CD14-positive monocyte (primary cell): ENCODE measurements at regions not wholly inside any gene's neighbourhood (a gene's known extent, or its start where the extent isn't known, plus 50 kb on each side); places are given as distances from the start of the nearest gene placed in this dataset.

ENCODE experiments used
- DNase-seq, 3 donors: peaks; one replicate each; pipeline ENCODE4 v3.0.0-alpha.2; 2011 to 2022
- H2AFZ ChIP-seq: 2 replicates; pipeline ENCODE4 v1.6.0; 2012; ENCODE audit warnings: mild to moderate bottlenecking, low read depth, low read length, inconsistent platforms; ENCODE audit not compliant: insufficient read depth, poor library complexity, severe bottlenecking
- H3K27ac ChIP-seq, 2 donors: 1 replicate in 1 of 2; 2 replicates in 1 of 2; pipeline ENCODE4 v1.5.1; 2012 to 2013; ENCODE audit warnings: low read length in 2 of 2, control low read depth in 1 of 2, inconsistent platforms in 1 of 2, low read depth in 1 of 2, mild to moderate bottlenecking in 1 of 2
- H3K27me3 ChIP-seq, 2 donors: one replicate each; pipeline versions ENCODE4 v1.6.0 to v1.6.1; 2011 to 2013; ENCODE audit warnings: low read length in 2 of 2; ENCODE audit not compliant: control insufficient read depth in 2 of 2, insufficient read depth in 2 of 2
- H3K36me3 ChIP-seq, 2 donors: replicated peaks in 1 of 2; 1 replicate in 1 of 2; 2 replicates in 1 of 2; pipeline versions ENCODE4 v1.5.1 to v1.6.1; 2012 to 2013; ENCODE audit warnings: low read length in 2 of 2, control low read depth in 1 of 2, inconsistent platforms in 1 of 2, mild to moderate bottlenecking in 1 of 2; ENCODE audit not compliant: insufficient read depth in 2 of 2, control insufficient read depth in 1 of 2
- H3K4me1 ChIP-seq, 2 donors: 1 replicate in 1 of 2; 2 replicates in 1 of 2; pipeline versions ENCODE4 v1.5.1 to v1.6.1; 2012 to 2013; ENCODE audit warnings: low read length in 2 of 2, control low read depth in 1 of 2, inconsistent platforms in 1 of 2, mild to moderate bottlenecking in 1 of 2, moderate library complexity in 1 of 2; ENCODE audit not compliant: insufficient read depth in 2 of 2, control insufficient read depth in 1 of 2
- H3K4me2 ChIP-seq: replicated peaks from 2 replicates; pipeline ENCODE3; 2012; ENCODE audit warnings: low read length, moderate library complexity, mild to moderate bottlenecking; ENCODE audit not compliant: poor library complexity, severe bottlenecking; ENCODE audit errors: extremely low read depth
- H3K4me3 ChIP-seq, 3 experiments: fragments of 200-600 bp in 1 of 3; sonication (generic) in 1 of 3; replicated peaks in 1 of 3; 1 replicate in 2 of 3; 2 replicates in 1 of 3; pipeline ENCODE4 v1.5.1; 2011 to 2013; ENCODE audit warnings: low read length in 3 of 3, mild to moderate bottlenecking in 3 of 3, control low read depth in 2 of 3, low read depth in 2 of 3, inconsistent platforms in 1 of 3, moderate library complexity in 1 of 3
- H3K79me2 ChIP-seq: 2 replicates; pipeline ENCODE4 v1.6.0; 2012; ENCODE audit warnings: mild to moderate bottlenecking, control low read depth, inconsistent platforms, low read length, moderate library complexity; ENCODE audit not compliant: insufficient read depth
- H3K9ac ChIP-seq: 2 replicates; pipeline ENCODE4 v1.6.0; 2017; ENCODE audit warnings: low read length, mild to moderate bottlenecking; ENCODE audit not compliant: insufficient read depth, poor library complexity, severe bottlenecking
- H3K9me3 ChIP-seq, 2 donors: replicated peaks in 1 of 2; 1 replicate in 1 of 2; 2 replicates in 1 of 2; pipeline versions ENCODE4 v1.5.1 to v1.6.1; 2012 to 2013; ENCODE audit warnings: low read length in 2 of 2, control low read depth in 1 of 2; ENCODE audit not compliant: control insufficient read depth in 1 of 2, insufficient read depth in 1 of 2
- H4K20me1 ChIP-seq: 2 replicates; pipeline ENCODE4 v1.6.0; 2012; ENCODE audit warnings: mild to moderate bottlenecking, low read length, control low read depth, moderate library complexity; ENCODE audit not compliant: insufficient read depth
- H3K27ac Mint-ChIP-seq, 7 donors: one replicate each; pipeline ENCODE4 v1.8.0; 2020; ENCODE audit warnings: mild to moderate bottlenecking in 7 of 7, mixed read lengths in 7 of 7, moderate library complexity in 6 of 7, inconsistent platforms in 2 of 7
- H3K27me3 Mint-ChIP-seq, 3 donors: one replicate each; pipeline ENCODE4 v1.8.0; 2021 to 2022; ENCODE audit warnings: low read depth in 3 of 3, mild to moderate bottlenecking in 3 of 3, mixed read lengths in 3 of 3, moderate library complexity in 3 of 3, inconsistent platforms in 1 of 3
- H3K36me3 Mint-ChIP-seq, 2 donors: one replicate each; pipeline ENCODE4 v1.8.0; 2020; ENCODE audit warnings: mixed read lengths in 2 of 2, inconsistent platforms in 1 of 2, mild to moderate bottlenecking in 1 of 2
- H3K4me1 Mint-ChIP-seq: one replicate; pipeline ENCODE4 v1.8.0; 2020; ENCODE audit warnings: mild to moderate bottlenecking, mixed read lengths
- H3K4me3 Mint-ChIP-seq, 2 donors: one replicate each; pipeline ENCODE4 v1.8.0; 2020; ENCODE audit warnings: mild to moderate bottlenecking in 2 of 2, mixed read lengths in 2 of 2, moderate library complexity in 1 of 2
- H3K9me3 Mint-ChIP-seq, 7 donors: one replicate each; pipeline ENCODE4 v1.8.0; 2020 to 2022; ENCODE audit warnings: mixed read lengths in 7 of 7, mild to moderate bottlenecking in 6 of 7, moderate library complexity in 6 of 7, inconsistent platforms in 2 of 7
- WGBS: methylation state at CpG from one replicate; pipeline ENCODE4 v1.1.5; 2013; ENCODE audit warnings: missing lambda C conversion rate; ENCODE audit not compliant: insufficient coverage; 5-methylcytosine and 5-hydroxymethylcytosine counted together
- intact Hi-C, 2 donors: fragments of 100-400 bp; cut with micrococcal nuclease; formaldehyde crosslinking; loops; one replicate each; pipeline versions ENCODE4 v1.15.0 to v1.15.1; 2023
- TF ChIP-seq, protein P1 (sequence below): fragments of 200-600 bp; IDR thresholded peaks from one replicate; pipeline ENCODE4 v1.8.0; 2022; ENCODE audit warnings: antibody characterized with exemption, mild to moderate bottlenecking

DNA sequence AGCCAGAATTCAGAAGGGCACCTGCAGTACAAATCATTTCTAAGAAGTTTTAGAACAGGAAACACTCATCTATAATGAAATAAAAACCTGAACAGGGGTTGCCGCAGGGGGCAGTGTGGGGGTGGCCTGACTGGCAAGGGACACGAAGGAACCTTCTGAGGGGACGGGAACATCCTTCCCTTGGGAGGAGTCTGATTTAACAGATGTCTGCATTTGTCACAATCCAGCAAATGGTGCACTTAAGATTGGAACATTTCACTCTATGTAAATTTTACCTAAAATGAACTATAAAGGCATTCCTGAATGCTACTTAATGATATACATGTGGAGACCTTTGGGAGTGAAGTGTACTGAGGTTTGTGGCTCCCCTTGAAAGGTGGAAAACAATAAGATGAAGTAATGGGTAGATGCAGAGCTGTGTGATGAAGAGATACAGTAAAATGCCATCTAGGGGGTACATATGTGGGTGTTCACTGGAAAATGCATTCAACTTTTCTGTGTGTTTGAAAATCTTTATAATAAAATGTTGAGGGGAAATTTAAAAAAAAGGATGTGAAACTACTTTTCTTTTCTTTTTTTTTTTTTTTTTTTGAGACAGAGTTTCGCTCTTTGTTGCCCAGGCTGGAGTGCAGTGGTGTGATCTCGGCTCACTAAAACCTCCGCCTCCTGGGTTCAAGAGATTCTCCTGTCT, 89.5 kb downstream of the SNX5 start:
- TF ChIP-seq, protein P1, sequence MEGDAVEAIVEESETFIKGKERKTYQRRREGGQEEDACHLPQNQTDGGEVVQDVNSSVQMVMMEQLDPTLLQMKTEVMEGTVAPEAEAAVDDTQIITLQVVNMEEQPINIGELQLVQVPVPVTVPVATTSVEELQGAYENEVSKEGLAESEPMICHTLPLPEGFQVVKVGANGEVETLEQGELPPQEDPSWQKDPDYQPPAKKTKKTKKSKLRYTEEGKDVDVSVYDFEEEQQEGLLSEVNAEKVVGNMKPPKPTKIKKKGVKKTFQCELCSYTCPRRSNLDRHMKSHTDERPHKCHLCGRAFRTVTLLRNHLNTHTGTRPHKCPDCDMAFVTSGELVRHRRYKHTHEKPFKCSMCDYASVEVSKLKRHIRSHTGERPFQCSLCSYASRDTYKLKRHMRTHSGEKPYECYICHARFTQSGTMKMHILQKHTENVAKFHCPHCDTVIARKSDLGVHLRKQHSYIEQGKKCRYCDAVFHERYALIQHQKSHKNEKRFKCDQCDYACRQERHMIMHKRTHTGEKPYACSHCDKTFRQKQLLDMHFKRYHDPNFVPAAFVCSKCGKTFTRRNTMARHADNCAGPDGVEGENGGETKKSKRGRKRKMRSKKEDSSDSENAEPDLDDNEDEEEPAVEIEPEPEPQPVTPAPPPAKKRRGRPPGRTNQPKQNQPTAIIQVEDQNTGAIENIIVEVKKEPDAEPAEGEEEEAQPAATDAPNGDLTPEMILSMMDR, result no peak
- no peaks in the 10 kb centered on the region for H4K20me1 ChIP-seq
- H3K4me2 ChIP-seq, result no peak overlapping the region
- no CpG with 5 or more reads among the region's 6 CpGs for WGBS
- no peak overlapping the region for H3K4me3 ChIP-seq
- intact Hi-C loops, result no loop called here
- no peaks in the 10 kb centered on the region for H3K36me3 Mint-ChIP-seq
- no peaks in the 10 kb centered on the region for H3K4me1 ChIP-seq
- H3K9ac ChIP-seq, result no peak overlapping the region
- no peak for DNase-seq
- peaks cover 19% of the 10 kb centered on the region for H3K4me1 Mint-ChIP-seq
- no peaks in the 10 kb centered on the region for H3K9me3 ChIP-seq
- H3K27ac ChIP-seq, result no peak overlapping the region
- peaks cover 0 to 3% (median 0%) of the 10 kb centered on the region in 7 donors for H3K9me3 Mint-ChIP-seq
- H3K36me3 ChIP-seq, result no peaks in the 10 kb centered on the region
- no peaks in the 10 kb centered on the region for H3K27me3 ChIP-seq
- peaks cover 3 to 7% (median 4%) of the 10 kb centered on the region in 3 donors for H3K27me3 Mint-ChIP-seq
- no peaks in the 10 kb centered on the region for H3K79me2 ChIP-seq
- H2AFZ ChIP-seq, result no peak overlapping the region
- peak overlapping the region in 1 of 7 donors; percentile 17 for H3K27ac Mint-ChIP-seq
- no peak overlapping the region for H3K4me3 Mint-ChIP-seq

DNA sequence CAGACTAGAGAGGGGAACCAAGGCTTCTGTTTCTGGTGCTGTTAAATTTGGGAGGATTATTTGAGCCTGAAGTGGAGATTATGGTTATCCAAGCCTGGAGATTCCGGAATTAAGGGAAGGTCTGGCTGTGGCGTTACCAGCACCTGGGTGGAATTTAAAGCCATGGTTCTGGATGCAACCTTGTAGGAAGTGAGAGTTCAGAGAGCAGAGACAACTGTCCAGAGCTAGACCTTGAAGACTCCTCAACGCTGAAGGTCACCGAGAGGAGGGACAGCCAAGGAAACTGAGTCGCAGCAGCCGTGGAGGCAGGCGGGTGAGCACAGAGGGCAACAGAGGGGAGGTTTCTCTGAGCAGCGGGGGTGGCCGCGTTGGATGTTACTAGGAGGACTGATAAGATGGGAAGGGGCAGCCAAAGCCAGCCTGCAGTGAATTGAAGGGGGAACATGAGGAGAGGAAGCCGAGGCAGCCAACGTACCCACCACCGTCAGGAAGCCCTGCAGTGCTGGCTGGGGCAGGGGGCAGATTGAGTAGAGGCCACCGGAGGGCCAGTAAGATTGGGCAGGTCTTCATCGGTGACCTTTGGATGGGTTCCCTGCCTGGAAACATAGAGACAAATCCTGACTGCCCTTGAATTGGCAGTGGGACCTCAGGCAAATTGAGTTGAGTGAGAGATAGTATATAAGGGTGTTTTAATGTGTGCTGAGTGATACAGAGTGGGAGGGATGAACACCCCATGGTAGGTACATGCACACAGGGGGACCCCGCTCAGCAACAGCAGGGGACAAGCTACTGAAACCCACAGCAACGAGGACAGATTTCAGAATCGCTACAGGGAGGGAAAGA, 90.3 kb downstream of the SNX5 start:
- H3K27ac Mint-ChIP-seq, result peak overlapping the region in 1 of 7 donors; percentile 7
- H2AFZ ChIP-seq, result no peak overlapping the region
- H3K9ac ChIP-seq, result no peak overlapping the region
- H3K79me2 ChIP-seq, result no peaks in the 10 kb centered on the region
- H3K9me3 ChIP-seq, result no peaks in the 10 kb centered on the region
- 83% methylated on average over 16 of the region's 18 CpGs for WGBS
- H3K27ac ChIP-seq, result no peak overlapping the region
- no peaks in the 10 kb centered on the region for H3K4me1 ChIP-seq
- intact Hi-C loops, result no loop called here
- no peak overlapping the region for H3K4me3 ChIP-seq
- H3K9me3 Mint-ChIP-seq, result peaks cover 0 to 3% (median 0%) of the 10 kb centered on the region in 7 donors
- H3K4me3 Mint-ChIP-seq, result no peak overlapping the region
- H3K36me3 Mint-ChIP-seq, result no peaks in the 10 kb centered on the region
- no peak overlapping the region for H3K4me2 ChIP-seq
- no peaks in the 10 kb centered on the region for H3K27me3 ChIP-seq
- no peaks in the 10 kb centered on the region for H3K36me3 ChIP-seq
- H3K27me3 Mint-ChIP-seq, result peaks cover 2 to 5% (median 4%) of the 10 kb centered on the region in 3 donors
- TF ChIP-seq, protein P1, result no peak
- no peak for DNase-seq
- no peaks in the 10 kb centered on the region for H4K20me1 ChIP-seq
- H3K4me1 Mint-ChIP-seq, result peaks cover 22% of the 10 kb centered on the region
